A549 (cell line): ENCODE measurements at regions not wholly inside any gene's neighbourhood (a gene's known extent, or its start where the extent isn't known, plus 50 kb on each side); places are given as distances from the start of the nearest gene placed in this dataset.

Source experiments
- ATAC-seq, 2 experiments: fragments of 200-7000 bp in 1 of 2; fragments of >200 bp in 1 of 2; cut with Nextera tagmentation in 1 of 2; cut with Tn5 transposase in 1 of 2; 3 replicates each; pipeline versions ENCODE4 v1.8.0 to v1.9.1; 2018 to 2020; ENCODE audit warnings: mild to moderate bottlenecking in 1 of 2, moderate library complexity in 1 of 2
- CTCF ChIA-PET: fragments of 300-600 bp; sonication (Branson Sonifier 250); formaldehyde crosslinking; extraction: SDS; loops from one replicate; lab custom pipeline; 2021; ENCODE audit warnings: antibody characterized with exemption, inconsistent platforms; lab: Yijun Ruan, JAX
- POLR2A ChIA-PET: fragments of 350-600 bp; formaldehyde crosslinking; extraction: SDS; loops from one replicate; lab custom pipeline; 2021; ENCODE audit warnings: antibody characterized with exemption, inconsistent platforms; lab: Yijun Ruan, JAX
- DNase-seq, 2 experiments: peaks; one replicate each; pipeline versions ENCODE4 v3.0.0 to v3.0.0-alpha.2; 2011 to 2016; ENCODE audit warnings: low read depth in 1 of 2, low spot score in 1 of 2
- FAIRE-seq: peaks from 2 replicates; lab custom pipeline; 2011; peaks lifted over from hg19 to GRCh38; lab: Jason Lieb, UNC
- H3K27ac ChIP-seq, 2 experiments: fragments of >200 bp; sonication (Bioruptor Twin); formaldehyde crosslinking; 3 replicates each; pipeline ENCODE4 v1.5.1; 2016 to 2017
- H3K4me1 ChIP-seq: fragments of >200 bp; sonication (Bioruptor Twin); formaldehyde crosslinking; 3 replicates; pipeline ENCODE4 v1.6.1; 2016
- H3K4me2 ChIP-seq: fragments of >200 bp; sonication (Bioruptor Twin); formaldehyde crosslinking; 3 replicates; pipeline ENCODE4 v1.6.1; 2016
- H3K4me3 ChIP-seq: fragments of >200 bp; sonication (Bioruptor Twin); formaldehyde crosslinking; 3 replicates; pipeline ENCODE4 v1.5.1; 2016
- H3K9me3 ChIP-seq: fragments of >200 bp; sonication (Bioruptor Twin); formaldehyde crosslinking; 3 replicates; pipeline ENCODE4 v1.6.1; 2016
- ESRRA ChIP-seq: fragments of 150-350 bp; IDR thresholded peaks from 2 replicates; pipeline ENCODE4 v1.6.1; 2014; ENCODE audit warnings: mild to moderate bottlenecking, low read length, borderline replicate concordance
- GATA3 ChIP-seq: IDR thresholded peaks from 2 replicates; pipeline ENCODE4 v1.6.1; 2012; ENCODE audit warnings: borderline replicate concordance
- HDAC2 ChIP-seq: fragments of 200-600 bp; sonication (generic); IDR thresholded peaks from 2 replicates; pipeline ENCODE4 v1.6.1; 2016
- HOXA7 ChIP-seq: fragments of 250-450 bp; sonication (Bioruptor Pico); IDR thresholded peaks from 2 replicates; pipeline ENCODE4 v1.5.0; 2020; ENCODE audit warnings: mild to moderate bottlenecking, moderate library complexity
- KDM1A ChIP-seq: fragments of 200-600 bp; sonication (generic); IDR thresholded peaks from 2 replicates; pipeline ENCODE4 v1.6.1; 2016; ENCODE audit warnings: low read depth, mild to moderate bottlenecking
- MAFK ChIP-seq: fragments of 450-650 bp; IDR thresholded peaks from 2 replicates; pipeline ENCODE4 v1.6.1; 2014; ENCODE audit not compliant: partially characterized antibody
- MYC ChIP-seq: IDR thresholded peaks from 2 replicates; pipeline ENCODE4 v1.6.1; 2012; ENCODE audit warnings: mild to moderate bottlenecking, inconsistent platforms, low read length, improper control_type of control experiment, borderline replicate concordance
- PHF8 ChIP-seq: fragments of 200-600 bp; sonication (generic); IDR thresholded peaks from 2 replicates; pipeline ENCODE4 v1.6.1; 2016; ENCODE audit warnings: low read depth, mild to moderate bottlenecking, antibody characterized with exemption, moderate library complexity, borderline replicate concordance
- POLR2A ChIP-seq: IDR thresholded peaks from 2 replicates; pipeline ENCODE4 v1.6.1; 2012; ENCODE audit warnings: mild to moderate bottlenecking, low read length
- POLR2AphosphoS2 ChIP-seq: conservative IDR thresholded peaks from 2 replicates; pipeline ENCODE4 v1.6.1; 2012; ENCODE audit warnings: low read length, improper control_type of control experiment, inconsistent platforms
- RARB ChIP-seq: fragments of 250-450 bp; sonication (Bioruptor Pico); IDR thresholded peaks from 2 replicates; pipeline ENCODE4 v1.8.0; 2021; ENCODE audit warnings: mild to moderate bottlenecking, moderate library complexity
- RCOR1 ChIP-seq: fragments of 150-350 bp; IDR thresholded peaks from 2 replicates; pipeline ENCODE4 v1.6.1; 2014; ENCODE audit warnings: antibody characterized with exemption, low read length, low read depth
- RNF2 ChIP-seq: fragments of 200-600 bp; sonication (generic); IDR thresholded peaks from 2 replicates; pipeline ENCODE4 v1.6.1; 2016; ENCODE audit warnings: low read depth, mild to moderate bottlenecking, antibody characterized with exemption, moderate library complexity, borderline replicate concordance
- TFCP2L1 ChIP-seq: fragments of 250-450 bp; sonication (Bioruptor Pico); IDR thresholded peaks from 2 replicates; pipeline ENCODE4 v1.5.0; 2021; ENCODE audit warnings: mild to moderate bottlenecking
- WGBS: methylation state at CpG from one replicate; pipeline ENCODE4 v1.1.6; 2017; ENCODE audit errors: missing lambda C conversion rate; 5-methylcytosine and 5-hydroxymethylcytosine counted together
- TF ChIP-seq, protein P1 (sequence below): IDR thresholded peaks from 2 replicates; pipeline ENCODE4 v1.6.1; 2012
- TF ChIP-seq, protein P2 (sequence below): fragments of >200 bp; sonication (Bioruptor Twin); formaldehyde crosslinking; IDR thresholded peaks from 3 replicates; pipeline ENCODE4 v1.6.1; 2016
- TF ChIP-seq, protein P3 (sequence below): fragments of 450-650 bp; IDR thresholded peaks from 2 replicates; pipeline ENCODE4 v1.6.1; 2014; ENCODE audit warnings: antibody characterized with exemption
- TF ChIP-seq, protein P4 (sequence below): IDR thresholded peaks from 2 replicates; pipeline ENCODE4 v1.6.1; 2012
- TF ChIP-seq, protein P5 (sequence below): fragments of >200 bp; sonication (Bioruptor Twin); formaldehyde crosslinking; IDR thresholded peaks from 3 replicates; pipeline ENCODE4 v1.5.1; 2016
- TF ChIP-seq, protein P6 (sequence below): fragments of 250-450 bp; sonication (Bioruptor Pico); IDR thresholded peaks from 2 replicates; pipeline ENCODE4 v1.5.0; 2020; ENCODE audit warnings: low read depth, mild to moderate bottlenecking, moderate library complexity
- TF ChIP-seq, protein P7 (sequence below): fragments of 150-350 bp; IDR thresholded peaks from 2 replicates; pipeline ENCODE4 v1.6.1; 2014; ENCODE audit warnings: low read depth, mild to moderate bottlenecking, low read length
- TF ChIP-seq, protein P8 (sequence below): fragments of 250-450 bp; sonication (Bioruptor Pico); IDR thresholded peaks from 2 replicates; pipeline ENCODE4 v1.5.0; 2021; ENCODE audit warnings: mild to moderate bottlenecking, moderate library complexity, borderline replicate concordance

DNA sequence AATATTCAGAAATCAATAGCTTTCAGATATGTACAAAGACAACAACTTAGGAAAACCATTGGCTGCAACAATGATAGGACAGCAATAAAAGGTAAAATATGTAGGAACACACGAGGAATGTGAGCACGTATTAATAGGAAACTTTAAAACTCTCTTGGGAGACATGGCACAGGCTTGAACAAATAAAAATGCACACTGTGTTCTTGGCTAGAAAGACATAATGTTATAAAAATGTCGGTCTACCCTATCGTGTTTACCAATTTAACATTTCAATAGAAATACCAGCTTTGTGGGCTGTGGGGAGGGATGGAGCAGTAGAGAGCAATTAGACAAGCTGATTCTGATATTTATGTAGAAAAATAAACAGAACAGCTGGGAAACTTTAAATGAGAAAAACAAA lies 69.0 kb upstream of the FAM9B start:
- H3K9me3 ChIP-seq, result no peaks in the 10 kb centered on the region
- no peak for TF ChIP-seq PHF8
- TF ChIP-seq, protein P1, sequence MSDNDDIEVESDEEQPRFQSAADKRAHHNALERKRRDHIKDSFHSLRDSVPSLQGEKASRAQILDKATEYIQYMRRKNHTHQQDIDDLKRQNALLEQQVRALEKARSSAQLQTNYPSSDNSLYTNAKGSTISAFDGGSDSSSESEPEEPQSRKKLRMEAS, result no peak
- TF ChIP-seq, protein P2, sequence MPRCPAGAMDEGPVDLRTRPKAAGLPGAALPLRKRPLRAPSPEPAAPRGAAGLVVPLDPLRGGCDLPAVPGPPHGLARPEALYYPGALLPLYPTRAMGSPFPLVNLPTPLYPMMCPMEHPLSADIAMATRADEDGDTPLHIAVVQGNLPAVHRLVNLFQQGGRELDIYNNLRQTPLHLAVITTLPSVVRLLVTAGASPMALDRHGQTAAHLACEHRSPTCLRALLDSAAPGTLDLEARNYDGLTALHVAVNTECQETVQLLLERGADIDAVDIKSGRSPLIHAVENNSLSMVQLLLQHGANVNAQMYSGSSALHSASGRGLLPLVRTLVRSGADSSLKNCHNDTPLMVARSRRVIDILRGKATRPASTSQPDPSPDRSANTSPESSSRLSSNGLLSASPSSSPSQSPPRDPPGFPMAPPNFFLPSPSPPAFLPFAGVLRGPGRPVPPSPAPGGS, result no peak
- TF ChIP-seq RARB, result no peak
- no peak for TF ChIP-seq POLR2AphosphoS2
- no peak for TF ChIP-seq HOXA7 (CRISPR knock-in tag)
- DNase-seq (no peak), FAIRE-seq (no peak), ATAC-seq (no peak)
- H3K4me3 ChIP-seq, result no peak overlapping the region
- 0 out of 3 replicates have a peak overlapping the region, but pooled peaks have one; percentile 18 for H3K4me2 ChIP-seq
- ChIA-PET CTCF (interaction anchor here (0.6 kb wide), 1 partner anchor 258 kb away, joined by 5 read pairs; no protein-coding TSS in a partner anchor), POLR2A (no interaction called here)
- no peak overlapping the region; a peak in 1 of 6 replicates for H3K27ac ChIP-seq
- 26% methylated on average over 4 of the region's 4 CpGs for WGBS
- no peaks in the 10 kb centered on the region for H3K4me1 ChIP-seq

DNA sequence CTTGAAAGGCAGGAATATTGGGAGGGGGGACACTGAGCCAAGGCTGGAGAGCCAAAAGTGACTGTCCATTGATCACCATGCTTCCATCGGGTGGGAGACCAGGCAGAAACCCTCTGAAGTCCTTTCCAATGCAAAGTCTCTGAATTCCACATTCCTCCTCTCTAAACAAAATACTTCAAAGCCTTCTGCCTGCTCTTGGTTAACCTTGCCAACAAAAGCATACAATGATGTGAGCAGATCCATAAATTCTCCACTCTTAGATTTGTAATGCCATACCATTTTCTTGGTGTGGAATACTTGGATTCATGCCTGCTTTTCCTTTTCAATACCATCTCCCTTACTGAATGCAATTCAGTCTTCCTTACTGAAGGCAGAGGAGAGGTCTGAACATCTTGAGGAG lies 74.1 kb upstream of the FAM9B start:
- FAIRE-seq, result peak; percentile 73
- DNase-seq, result no peak
- CTCF ChIA-PET, result no interaction called here
- Histone ChIP-seq H3K4me2 (no peak overlapping the region), H3K27ac (no peak overlapping the region), H3K4me3 (no peak overlapping the region), H3K9me3 (no peaks in the 10 kb centered on the region), H3K4me1 (no peaks in the 10 kb centered on the region)
- TF ChIP-seq ESRRA (no peak), MAFK (no peak), RNF2 (no peak), HDAC2 (no peak)
- TF ChIP-seq, protein P3, sequence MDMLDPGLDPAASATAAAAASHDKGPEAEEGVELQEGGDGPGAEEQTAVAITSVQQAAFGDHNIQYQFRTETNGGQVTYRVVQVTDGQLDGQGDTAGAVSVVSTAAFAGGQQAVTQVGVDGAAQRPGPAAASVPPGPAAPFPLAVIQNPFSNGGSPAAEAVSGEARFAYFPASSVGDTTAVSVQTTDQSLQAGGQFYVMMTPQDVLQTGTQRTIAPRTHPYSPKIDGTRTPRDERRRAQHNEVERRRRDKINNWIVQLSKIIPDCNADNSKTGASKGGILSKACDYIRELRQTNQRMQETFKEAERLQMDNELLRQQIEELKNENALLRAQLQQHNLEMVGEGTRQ, result no peak
- no peak for ATAC-seq
- POLR2A ChIA-PET, result no interaction called here
- 67% methylated on average over 1 of the region's 1 CpG for WGBS

DNA sequence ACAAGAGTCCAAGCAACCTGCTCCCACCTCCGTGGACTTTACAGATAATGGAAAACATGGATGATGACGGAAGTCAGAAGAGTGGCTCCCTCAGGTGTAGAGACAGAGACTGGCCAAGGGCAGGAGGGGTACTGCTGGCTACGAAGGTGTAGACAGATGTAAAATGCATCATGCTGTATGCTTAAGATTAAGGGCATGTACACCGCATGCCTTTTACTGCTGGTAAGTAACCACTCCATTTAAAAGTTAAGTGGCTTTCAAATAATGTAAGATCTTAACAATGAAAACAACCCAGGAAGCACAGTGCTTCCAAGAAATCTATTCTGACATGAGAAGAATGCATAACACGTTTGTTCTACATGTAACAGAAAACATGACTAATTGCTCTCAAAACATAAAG lies 76.9 kb upstream of the FAM9B start:
- 66% methylated on average over 5 of the region's 5 CpGs for whole genome bisulfite sequencing
- no peak for DNase-seq
- no peak for FAIRE-seq
- ChIA-PET CTCF (no interaction called here), POLR2A (no interaction called here)
- H3K4me2 ChIP-seq, result no peak overlapping the region
- H3K9me3 ChIP-seq, result no peaks in the 10 kb centered on the region
- H3K4me3 ChIP-seq, result no peak overlapping the region
- H3K4me1 ChIP-seq, result peaks cover 8% of the 10 kb centered on the region; the same call in 1 of the 3 replicates
- TF ChIP-seq KDM1A (no peak), TFCP2L1 (CRISPR knock-in tag) (no peak), HDAC2 (no peak), ESRRA (no peak), POLR2A (no peak), GATA3 (no peak), HOXA7 (CRISPR knock-in tag) (no peak), RCOR1 (no peak), MYC (no peak)
- TF ChIP-seq, protein P4, sequence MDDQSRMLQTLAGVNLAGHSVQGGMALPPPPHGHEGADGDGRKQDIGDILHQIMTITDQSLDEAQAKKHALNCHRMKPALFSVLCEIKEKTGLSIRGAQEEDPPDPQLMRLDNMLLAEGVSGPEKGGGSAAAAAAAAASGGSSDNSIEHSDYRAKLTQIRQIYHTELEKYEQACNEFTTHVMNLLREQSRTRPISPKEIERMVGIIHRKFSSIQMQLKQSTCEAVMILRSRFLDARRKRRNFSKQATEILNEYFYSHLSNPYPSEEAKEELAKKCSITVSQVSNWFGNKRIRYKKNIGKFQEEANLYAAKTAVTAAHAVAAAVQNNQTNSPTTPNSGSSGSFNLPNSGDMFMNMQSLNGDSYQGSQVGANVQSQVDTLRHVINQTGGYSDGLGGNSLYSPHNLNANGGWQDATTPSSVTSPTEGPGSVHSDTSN, result no peak
- TF ChIP-seq, protein P5, sequence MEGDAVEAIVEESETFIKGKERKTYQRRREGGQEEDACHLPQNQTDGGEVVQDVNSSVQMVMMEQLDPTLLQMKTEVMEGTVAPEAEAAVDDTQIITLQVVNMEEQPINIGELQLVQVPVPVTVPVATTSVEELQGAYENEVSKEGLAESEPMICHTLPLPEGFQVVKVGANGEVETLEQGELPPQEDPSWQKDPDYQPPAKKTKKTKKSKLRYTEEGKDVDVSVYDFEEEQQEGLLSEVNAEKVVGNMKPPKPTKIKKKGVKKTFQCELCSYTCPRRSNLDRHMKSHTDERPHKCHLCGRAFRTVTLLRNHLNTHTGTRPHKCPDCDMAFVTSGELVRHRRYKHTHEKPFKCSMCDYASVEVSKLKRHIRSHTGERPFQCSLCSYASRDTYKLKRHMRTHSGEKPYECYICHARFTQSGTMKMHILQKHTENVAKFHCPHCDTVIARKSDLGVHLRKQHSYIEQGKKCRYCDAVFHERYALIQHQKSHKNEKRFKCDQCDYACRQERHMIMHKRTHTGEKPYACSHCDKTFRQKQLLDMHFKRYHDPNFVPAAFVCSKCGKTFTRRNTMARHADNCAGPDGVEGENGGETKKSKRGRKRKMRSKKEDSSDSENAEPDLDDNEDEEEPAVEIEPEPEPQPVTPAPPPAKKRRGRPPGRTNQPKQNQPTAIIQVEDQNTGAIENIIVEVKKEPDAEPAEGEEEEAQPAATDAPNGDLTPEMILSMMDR, result no peak
- TF ChIP-seq, protein P6, sequence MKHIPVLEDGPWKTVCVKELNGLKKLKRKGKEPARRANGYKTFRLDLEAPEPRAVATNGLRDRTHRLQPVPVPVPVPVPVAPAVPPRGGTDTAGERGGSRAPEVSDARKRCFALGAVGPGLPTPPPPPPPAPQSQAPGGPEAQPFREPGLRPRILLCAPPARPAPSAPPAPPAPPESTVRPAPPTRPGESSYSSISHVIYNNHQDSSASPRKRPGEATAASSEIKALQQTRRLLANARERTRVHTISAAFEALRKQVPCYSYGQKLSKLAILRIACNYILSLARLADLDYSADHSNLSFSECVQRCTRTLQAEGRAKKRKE, result no peak
- TF ChIP-seq, protein P7, sequence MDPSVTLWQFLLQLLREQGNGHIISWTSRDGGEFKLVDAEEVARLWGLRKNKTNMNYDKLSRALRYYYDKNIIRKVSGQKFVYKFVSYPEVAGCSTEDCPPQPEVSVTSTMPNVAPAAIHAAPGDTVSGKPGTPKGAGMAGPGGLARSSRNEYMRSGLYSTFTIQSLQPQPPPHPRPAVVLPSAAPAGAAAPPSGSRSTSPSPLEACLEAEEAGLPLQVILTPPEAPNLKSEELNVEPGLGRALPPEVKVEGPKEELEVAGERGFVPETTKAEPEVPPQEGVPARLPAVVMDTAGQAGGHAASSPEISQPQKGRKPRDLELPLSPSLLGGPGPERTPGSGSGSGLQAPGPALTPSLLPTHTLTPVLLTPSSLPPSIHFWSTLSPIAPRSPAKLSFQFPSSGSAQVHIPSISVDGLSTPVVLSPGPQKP, result no peak
- TF ChIP-seq, protein P3, result no peak
- TF ChIP-seq, protein P8, sequence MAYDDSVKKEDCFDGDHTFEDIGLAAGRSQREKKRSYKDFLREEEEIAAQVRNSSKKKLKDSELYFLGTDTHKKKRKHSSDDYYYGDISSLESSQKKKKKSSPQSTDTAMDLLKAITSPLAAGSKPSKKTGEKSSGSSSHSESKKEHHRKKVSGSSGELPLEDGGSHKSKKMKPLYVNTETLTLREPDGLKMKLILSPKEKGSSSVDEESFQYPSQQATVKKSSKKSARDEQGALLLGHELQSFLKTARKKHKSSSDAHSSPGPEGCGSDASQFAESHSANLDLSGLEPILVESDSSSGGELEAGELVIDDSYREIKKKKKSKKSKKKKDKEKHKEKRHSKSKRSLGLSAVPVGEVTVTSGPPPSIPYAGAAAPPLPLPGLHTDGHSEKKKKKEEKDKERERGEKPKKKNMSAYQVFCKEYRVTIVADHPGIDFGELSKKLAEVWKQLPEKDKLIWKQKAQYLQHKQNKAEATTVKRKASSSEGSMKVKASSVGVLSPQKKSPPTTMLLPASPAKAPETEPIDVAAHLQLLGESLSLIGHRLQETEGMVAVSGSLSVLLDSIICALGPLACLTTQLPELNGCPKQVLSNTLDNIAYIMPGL (CRISPR knock-in tag), result no peak
- TF ChIP-seq, all 56 proteins: peak for 0
- no peak overlapping the region for H3K27ac ChIP-seq
- ATAC-seq, result no peak
